Upper lobe of left lung (tissue), 4 donors: ENCODE measurements at regions not wholly inside any gene's neighbourhood (a gene's known extent, or its start where the extent isn't known, plus 50 kb on each side); places are given as distances from the start of the nearest gene placed in this dataset.

ENCODE experiments used
- CTCF ChIP-seq, 6 experiments: fragments of 450-650 bp in 4 of 6; fragments of 200-600 bp in 2 of 6; sonication (generic) in 2 of 6; IDR thresholded peaks; one replicate each; pipeline ENCODE4 v1.5.1; 2016 to 2019; ENCODE audit warnings: antibody characterized with exemption in 6 of 6
- EP300 ChIP-seq, 4 donors: sonication (generic); formaldehyde crosslinking; IDR thresholded peaks; one replicate each; pipeline ENCODE4 v1.5.1; 2017; ENCODE audit warnings: antibody characterized with exemption in 4 of 4, control low read depth in 2 of 4
- POLR2A ChIP-seq, 4 donors: fragments of 450-650 bp; IDR thresholded peaks; one replicate each; pipeline ENCODE4 v1.5.1; 2016 to 2017; ENCODE audit warnings: antibody characterized with exemption in 4 of 4, mild to moderate bottlenecking in 2 of 4
- POLR2AphosphoS5 ChIP-seq, 2 donors: sonication (generic); formaldehyde crosslinking; IDR thresholded peaks; one replicate each; pipeline ENCODE4 v1.5.1; 2017; ENCODE audit warnings: antibody characterized with exemption in 2 of 2

DNA sequence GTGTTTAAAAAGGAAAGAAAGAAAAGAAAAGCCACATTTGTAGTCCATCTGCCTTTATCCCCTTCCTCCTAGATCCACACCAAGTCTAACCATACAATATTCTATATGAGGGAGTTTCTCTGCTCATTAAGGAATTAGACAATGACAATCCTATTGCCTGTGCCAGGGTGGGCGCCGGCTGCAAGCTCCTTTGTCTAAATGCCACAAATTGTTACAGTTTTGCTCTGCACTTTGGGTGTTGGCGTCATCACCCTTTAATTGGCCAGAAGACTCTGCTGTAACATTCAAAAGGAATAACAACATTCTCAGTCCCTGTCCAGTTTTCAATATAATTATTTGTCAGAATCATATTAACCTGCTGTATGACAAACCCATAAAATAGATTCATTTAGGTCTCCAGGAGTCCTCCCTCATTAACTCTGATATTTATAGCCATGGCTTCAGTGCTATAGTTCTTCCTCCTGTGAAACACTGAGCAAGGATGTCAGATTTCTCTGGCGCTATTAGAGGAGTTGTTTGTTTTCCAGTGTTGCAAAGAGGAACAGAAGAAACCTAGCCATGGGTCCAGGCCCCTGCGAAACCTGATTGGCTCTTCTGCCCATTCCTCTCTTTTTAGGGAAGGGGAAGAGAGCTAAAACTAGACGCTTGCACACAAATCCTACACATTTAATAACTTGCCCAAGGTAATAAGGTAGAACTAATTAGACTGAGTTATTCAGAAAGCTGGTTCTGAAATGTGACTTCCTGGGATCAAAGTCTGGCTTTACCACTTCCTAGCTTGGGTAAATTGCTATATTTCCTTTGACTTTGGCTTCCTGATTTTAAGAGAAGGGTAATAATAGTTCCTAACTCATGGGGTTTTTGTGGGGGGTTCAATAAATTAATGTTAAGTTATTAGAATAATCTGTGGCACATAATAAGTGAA, 112.4 kb downstream of the CD47 start:
- TF ChIP-seq CTCF (IDR thresholded peaks at IDR 0.05) (no peak), POLR2A (IDR thresholded peaks at IDR 0.05) (no peak), POLR2AphosphoS5 (IDR thresholded peaks at IDR 0.05) (no peak), EP300 (IDR thresholded peaks at IDR 0.05) (no peak)
